Tibial artery (tissue), 4 donors: ENCODE measurements at regions not wholly inside any gene's neighbourhood (a gene's known extent, or its start where the extent isn't known, plus 50 kb on each side); places are given as distances from the start of the nearest gene placed in this dataset.

Experiments
- DNase-seq, 2 donors: peaks; one replicate each; pipeline ENCODE4 v3.0.0-alpha.2; 2019
- H3K27ac ChIP-seq, 2 donors: fragments of 200-600 bp; sonication (generic) in 1 of 2; 1 replicate in 1 of 2; 2 replicates in 1 of 2; pipeline ENCODE4 v1.5.1; 2018 to 2019; ENCODE audit warnings: mild to moderate bottlenecking in 1 of 2
- H3K27me3 ChIP-seq, 2 donors: fragments of 200-600 bp; sonication (generic) in 1 of 2; one replicate each; pipeline versions ENCODE4 v1.5.1 to v1.6.0; 2016 to 2019
- H3K36me3 ChIP-seq, 3 donors: fragments of 200-600 bp; sonication (generic) in 2 of 3; one replicate each; pipeline ENCODE4 v1.5.1; 2016 to 2019; ENCODE audit warnings: mild to moderate bottlenecking in 2 of 3
- H3K4me1 ChIP-seq, 4 donors: fragments of 200-600 bp; sonication (generic) in 2 of 4; 1 replicate in 3 of 4; 2 replicates in 1 of 4; pipeline ENCODE4 v1.5.1; 2016 to 2019
- H3K4me3 ChIP-seq, 2 donors: fragments of 200-600 bp; sonication (generic) in 1 of 2; 1 replicate in 1 of 2; 2 replicates in 1 of 2; pipeline ENCODE4 v1.5.1; 2018 to 2019; ENCODE audit warnings: mild to moderate bottlenecking in 2 of 2
- H3K9me3 ChIP-seq, 3 donors: fragments of 200-600 bp; sonication (generic) in 1 of 3; one replicate each; pipeline ENCODE4 v1.5.1; 2016 to 2019
- intact Hi-C: fragments of 100-400 bp; cut with DNase I; formaldehyde crosslinking; loops from one replicate; pipeline ENCODE4 v1.15.0; 2023; ENCODE audit warnings: low total_unique reads
- TF ChIP-seq, protein P1 (sequence below), 2 experiments: fragments of 200-600 bp in 1 of 2; fragments of 450-650 bp in 1 of 2; IDR thresholded peaks; one replicate each; pipeline ENCODE4 v1.5.1; 2017 to 2019; ENCODE audit warnings: antibody characterized with exemption in 2 of 2, mild to moderate bottlenecking in 1 of 2, moderate library complexity in 1 of 2

GRCh38 chr6:21413428-21413827 lies 180.1 kb upstream of the SOX4 start:
- H3K36me3 ChIP-seq: no peaks in the 10 kb centered on the region
- no peak overlapping the region for H3K27ac ChIP-seq
- H3K4me1 ChIP-seq: no peaks in the 10 kb centered on the region
- no peaks in the 10 kb centered on the region for H3K9me3 ChIP-seq
- DNase-seq: no peak
- H3K4me3 ChIP-seq: no peak overlapping the region
- H3K27me3 ChIP-seq: no peaks in the 10 kb centered on the region
- intact Hi-C loops: no loop called here
- TF ChIP-seq, protein P1, sequence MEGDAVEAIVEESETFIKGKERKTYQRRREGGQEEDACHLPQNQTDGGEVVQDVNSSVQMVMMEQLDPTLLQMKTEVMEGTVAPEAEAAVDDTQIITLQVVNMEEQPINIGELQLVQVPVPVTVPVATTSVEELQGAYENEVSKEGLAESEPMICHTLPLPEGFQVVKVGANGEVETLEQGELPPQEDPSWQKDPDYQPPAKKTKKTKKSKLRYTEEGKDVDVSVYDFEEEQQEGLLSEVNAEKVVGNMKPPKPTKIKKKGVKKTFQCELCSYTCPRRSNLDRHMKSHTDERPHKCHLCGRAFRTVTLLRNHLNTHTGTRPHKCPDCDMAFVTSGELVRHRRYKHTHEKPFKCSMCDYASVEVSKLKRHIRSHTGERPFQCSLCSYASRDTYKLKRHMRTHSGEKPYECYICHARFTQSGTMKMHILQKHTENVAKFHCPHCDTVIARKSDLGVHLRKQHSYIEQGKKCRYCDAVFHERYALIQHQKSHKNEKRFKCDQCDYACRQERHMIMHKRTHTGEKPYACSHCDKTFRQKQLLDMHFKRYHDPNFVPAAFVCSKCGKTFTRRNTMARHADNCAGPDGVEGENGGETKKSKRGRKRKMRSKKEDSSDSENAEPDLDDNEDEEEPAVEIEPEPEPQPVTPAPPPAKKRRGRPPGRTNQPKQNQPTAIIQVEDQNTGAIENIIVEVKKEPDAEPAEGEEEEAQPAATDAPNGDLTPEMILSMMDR (IDR thresholded peaks at IDR 0.05): no peak

- no peak overlapping the region for H3K27ac ChIP-seq
- intact Hi-C loops: no loop called here
- TF ChIP-seq, protein P1 (IDR thresholded peaks at IDR 0.05): no peak
Measured at GRCh38 chr6:21414065-21414464, 179.5 kb upstream of the SOX4 start.

DNA sequence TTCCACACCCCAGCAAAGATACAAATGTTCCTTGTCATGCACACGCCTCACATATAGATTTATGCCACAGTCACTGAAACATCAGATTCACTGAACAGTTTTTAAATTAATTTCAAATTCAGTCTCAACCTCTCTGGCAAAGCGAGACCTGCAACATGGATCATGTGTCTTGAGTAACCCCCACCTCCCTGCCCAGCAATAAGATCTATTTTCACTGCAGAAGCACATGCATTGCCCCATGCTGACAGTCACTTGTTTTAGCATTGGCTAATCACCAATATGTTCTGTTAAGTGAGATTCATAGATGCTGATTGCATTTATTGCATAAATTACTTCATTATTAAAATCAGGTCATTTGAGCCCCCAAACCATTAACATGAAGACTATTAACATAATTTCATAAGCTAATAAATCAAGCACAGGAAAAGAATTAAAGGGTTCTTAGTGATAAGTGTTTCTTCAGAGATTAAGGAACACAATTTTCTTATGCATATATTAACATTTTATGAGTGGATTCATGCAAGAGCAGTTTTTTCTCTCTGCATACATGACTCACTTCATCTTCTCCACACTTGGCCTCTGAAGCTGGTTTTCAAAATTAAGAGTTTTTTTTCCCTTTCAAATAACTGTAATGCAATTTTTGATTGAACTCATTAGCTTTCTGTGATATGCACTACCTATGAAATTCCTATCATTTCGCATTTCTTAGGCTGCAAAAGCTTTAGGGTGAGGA lies 173.2 kb upstream of the SOX4 start:
- TF ChIP-seq, protein P1 (IDR thresholded peaks at IDR 0.05): no peak
- no peak for DNase-seq
- intact Hi-C loops: no loop called here
- H3K4me3 ChIP-seq: no peak overlapping the region
- no peaks in the 10 kb centered on the region for H3K36me3 ChIP-seq
- no peaks in the 10 kb centered on the region for H3K27me3 ChIP-seq
- H3K4me1 ChIP-seq: no peaks in the 10 kb centered on the region
- H3K27ac ChIP-seq: no peak overlapping the region
- no peaks in the 10 kb centered on the region for H3K9me3 ChIP-seq

More at GRCh38 chr6:21414065-21414464, 179.5 kb upstream of the SOX4 start:
- no peak overlapping the region for H3K4me3 ChIP-seq
- no peaks in the 10 kb centered on the region for H3K36me3 ChIP-seq
- no peaks in the 10 kb centered on the region for H3K27me3 ChIP-seq
- H3K9me3 ChIP-seq: no peaks in the 10 kb centered on the region
- no peak for DNase-seq
- no peaks in the 10 kb centered on the region for H3K4me1 ChIP-seq

DNA sequence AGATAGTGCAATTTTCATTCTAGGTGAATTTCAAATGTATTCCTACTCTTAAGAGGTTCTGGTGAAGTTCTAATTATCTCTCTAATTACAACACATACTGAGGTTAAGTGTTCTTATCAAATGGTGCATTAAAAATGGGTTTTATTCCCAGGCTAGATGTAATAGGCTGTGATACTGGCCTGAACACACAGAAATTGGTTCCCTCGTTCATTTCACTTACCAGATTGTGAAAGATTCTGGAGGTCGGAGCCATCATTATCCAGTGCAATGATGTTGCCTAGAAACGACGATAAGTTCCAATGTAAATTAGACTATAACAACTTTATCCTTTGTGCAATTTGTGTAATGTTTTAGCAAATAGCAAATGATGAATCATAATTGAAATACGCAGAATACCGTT lies 172.6 kb upstream of the SOX4 start:
- Histone ChIP-seq H3K36me3 (no peaks in the 10 kb centered on the region), H3K9me3 (no peaks in the 10 kb centered on the region), H3K27me3 (no peaks in the 10 kb centered on the region), H3K4me1 (no peaks in the 10 kb centered on the region), H3K4me3 (no peak overlapping the region), H3K27ac (no peak overlapping the region)
- DNase-seq: no peak
- intact Hi-C loops: no loop called here
- TF ChIP-seq, protein P1 (IDR thresholded peaks at IDR 0.05): no peak

- Histone ChIP-seq H3K36me3 (no peaks in the 10 kb centered on the region), H3K9me3 (no peaks in the 10 kb centered on the region), H3K4me1 (no peaks in the 10 kb centered on the region), H3K27ac (no peak overlapping the region), H3K4me3 (no peak overlapping the region), H3K27me3 (no peaks in the 10 kb centered on the region)
- intact Hi-C loops: no loop called here
- DNase-seq: no peak
- TF ChIP-seq, protein P1 (IDR thresholded peaks at IDR 0.05): no peak
Measured at GRCh38 chr6:21423106-21423854, 170.3 kb upstream of the SOX4 start.
